ENCODE measurements at regions not wholly inside any gene's neighbourhood (a gene's known extent, or its start where the extent isn't known, plus 50 kb on each side); places are given as distances from the start of the nearest gene placed in this dataset.

GRCh38 chr14:101117543-101117942 lies 214.0 kb upstream of the RTL1 start (continued):
- no peak for TF ChIP-seq TAF1 (IDR thresholded peaks at IDR 0.05; ENCODE audit: borderline replicate concordance, low read depth, low read length)
- no peak for TF ChIP-seq MAX (IDR thresholded peaks at IDR 0.05; ENCODE audit: low read depth)
- TF ChIP-seq JUND (IDR thresholded peaks at IDR 0.05), result no peak
- no peak for TF ChIP-seq RFX5 (IDR thresholded peaks at IDR 0.05; ENCODE audit: low read length)
- no peak for TF ChIP-seq RXRA (IDR thresholded peaks at IDR 0.05; ENCODE audit: borderline replicate concordance, low read depth)
- TF ChIP-seq PBX3 (IDR thresholded peaks at IDR 0.05), result no peak
- no peak for TF ChIP-seq CHD2 (IDR thresholded peaks at IDR 0.05; ENCODE audit: low read length, partially characterized antibody)

- ChIA-PET CTCF (no interaction called here), POLR2A (no interaction called here)
- Histone ChIP-seq H3K79me2 (ENCODE audit: insufficient read depth) (no peaks in the 10 kb centered on the region), H3K36me3 (replicated peaks in 1 of 2; ENCODE audit: control insufficient read depth in 1 of 2, insufficient read depth in 2 of 2, low read length in 1 of 2) (no peaks in the 10 kb centered on the region), H3K4me1 (ENCODE audit: control insufficient read depth in 1 of 2, insufficient read depth in 2 of 2, low read depth in 1 of 2, low read length in 1 of 2) (peaks cover 0 to 35% of the 10 kb centered on the region in 2 experiments; a peak in 1 of 4 replicates), H3K27ac (ENCODE audit: low read depth in 2 of 2, low read length in 1 of 2) (no peak overlapping the region), H3K9me2 (no peaks in the 10 kb centered on the region), H3F3A (replicated peaks; ENCODE audit: insufficient read depth) (no peaks in the 10 kb centered on the region), H4K20me1 (ENCODE audit: insufficient read depth) (no peaks in the 10 kb centered on the region), H3K4me3 (ENCODE audit: low read depth in 2 of 2, low read length in 1 of 2) (no peak overlapping the region), H3K4me2 (no peak overlapping the region), H2AFZ (ENCODE audit: low read depth) (no peak overlapping the region), H3K27me3 (ENCODE audit: insufficient read depth) (no peaks in the 10 kb centered on the region), H3K9me3 (no peaks in the 10 kb centered on the region), H3K9ac (no peak overlapping the region)
- 25% methylated on average over 4 of the region's 4 CpGs for WGBS (ENCODE audit: low lambda C conversion rate)
- TF ChIP-seq RCOR1 (IDR thresholded peaks at IDR 0.05; ENCODE audit: low read length) (no peak), EP300 (IDR thresholded peaks at IDR 0.05; ENCODE audit: borderline replicate concordance in 1 of 2, low read depth in 1 of 2, low read length in 1 of 2) (no peak), JUND (IDR thresholded peaks at IDR 0.05) (no peak), ZBTB33 (IDR thresholded peaks at IDR 0.05; ENCODE audit: borderline replicate concordance, low read depth) (no peak), RFX5 (IDR thresholded peaks at IDR 0.05; ENCODE audit: low read length) (no peak), CTCF (IDR thresholded peaks at IDR 0.05) (no peak), GABPA (IDR thresholded peaks at IDR 0.05; ENCODE audit: low read depth) (no peak), GATA2 (CRISPR knock-in tag; IDR thresholded peaks at IDR 0.05) (no peak), IRF3 (IDR thresholded peaks at IDR 0.05; ENCODE audit: low read depth, low read length) (no peak), TCF12 (IDR thresholded peaks at IDR 0.05) (no peak), FOXJ3 (CRISPR knock-in tag; IDR thresholded peaks at IDR 0.05) (no peak), CHD2 (IDR thresholded peaks at IDR 0.05; ENCODE audit: low read length, partially characterized antibody) (no peak), NRF1 (IDR thresholded peaks at IDR 0.05; ENCODE audit: low read depth, low read length) (no peak), ELF1 (IDR thresholded peaks at IDR 0.05) (no peak), USF2 (IDR thresholded peaks at IDR 0.05; ENCODE audit: borderline replicate concordance, low read depth, low read length) (no peak), RAD21 (IDR thresholded peaks at IDR 0.05; ENCODE audit: low read length) (no peak), POLR2AphosphoS5 (IDR thresholded peaks at IDR 0.05; ENCODE audit: low read depth, low read length) (no peak)
- DNase-seq, result peak; percentile 6
Observed at GRCh38 chr14:101118233-101118632, 214.7 kb upstream of the RTL1 start.

Measured in SK-N-SH (cell line).